T-helper 1 cell treated with Interleukin-12 subunit alpha and Interleukin-12 subunit beta and Interleukin-4 antibody, amounts not matched to agents 30 μg/mL and 1 μg/mL, for 36 hours (primary cell): ENCODE measurements at regions not wholly inside any gene's neighbourhood (a gene's known extent, or its start where the extent isn't known, plus 50 kb on each side); places are given as distances from the start of the nearest gene placed in this dataset.

Source experiments
- H3K27ac Mint-ChIP-seq: one replicate; pipeline ENCODE4 v1.8.0; 2021; ENCODE audit warnings: mild to moderate bottlenecking, mixed read lengths
- H3K27me3 Mint-ChIP-seq: one replicate; pipeline ENCODE4 v1.8.0; 2021; ENCODE audit warnings: low read depth, mixed read lengths
- H3K36me3 Mint-ChIP-seq: one replicate; pipeline ENCODE4 v1.8.0; 2021; ENCODE audit warnings: low read depth, mixed read lengths
- H3K4me1 Mint-ChIP-seq: one replicate; pipeline ENCODE4 v1.8.0; 2021; ENCODE audit warnings: low read depth, mixed read lengths
- H3K4me3 Mint-ChIP-seq: one replicate; pipeline ENCODE4 v1.8.0; 2021; ENCODE audit warnings: mild to moderate bottlenecking, moderate library complexity, mixed read lengths
- H3K9me3 Mint-ChIP-seq: one replicate; pipeline ENCODE4 v1.8.0; 2021; ENCODE audit warnings: mixed read lengths

- Mint-ChIP-seq H3K27me3 (peaks cover 8% of the 10 kb centered on the region), H3K27ac (no peak overlapping the region), H3K4me1 (no peaks in the 10 kb centered on the region), H3K4me3 (no peak overlapping the region), H3K36me3 (no peaks in the 10 kb centered on the region), H3K9me3 (no peaks in the 10 kb centered on the region)
These were observed 85.0 kb upstream of the DPH6 start for GRCh38 chr15:35630985-35631384.

- Mint-ChIP-seq H3K4me1 (no peaks in the 10 kb centered on the region), H3K36me3 (no peaks in the 10 kb centered on the region), H3K27me3 (peaks cover 8% of the 10 kb centered on the region), H3K9me3 (peaks cover 4% of the 10 kb centered on the region), H3K4me3 (no peak overlapping the region), H3K27ac (no peak overlapping the region)
These were observed 87.7 kb upstream of the DPH6 start for GRCh38 chr15:35633677-35634076.

DNA sequence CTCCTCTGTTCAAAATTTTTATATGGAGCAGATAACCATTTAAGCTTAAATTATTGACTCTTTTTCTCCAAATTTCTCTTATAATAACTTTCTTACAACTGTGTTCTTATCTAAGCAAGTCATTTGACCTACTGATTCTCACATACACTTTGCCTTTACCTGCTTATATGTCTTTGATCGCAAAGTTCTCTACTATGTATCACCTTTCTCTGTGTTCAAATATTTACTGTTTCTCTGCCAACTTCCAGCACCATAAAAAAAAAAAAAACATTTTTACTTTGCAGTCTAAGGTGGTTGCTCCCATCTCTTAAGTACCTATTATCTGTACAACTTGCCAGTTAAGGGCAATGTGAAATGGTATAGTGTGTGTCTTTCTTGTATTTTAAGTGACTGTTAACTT, 100.8 kb upstream of the DPH6 start:
- H3K27me3 Mint-ChIP-seq = no peaks in the 10 kb centered on the region
- H3K36me3 Mint-ChIP-seq = no peaks in the 10 kb centered on the region
- no peaks in the 10 kb centered on the region for H3K4me1 Mint-ChIP-seq
- peaks cover 8% of the 10 kb centered on the region for H3K9me3 Mint-ChIP-seq
- H3K4me3 Mint-ChIP-seq = no peak overlapping the region
- no peak overlapping the region for H3K27ac Mint-ChIP-seq

- no peaks in the 10 kb centered on the region for H3K4me1 Mint-ChIP-seq
These were observed 101.3 kb upstream of the DPH6 start for GRCh38 chr15:35647303-35647702.

DNA sequence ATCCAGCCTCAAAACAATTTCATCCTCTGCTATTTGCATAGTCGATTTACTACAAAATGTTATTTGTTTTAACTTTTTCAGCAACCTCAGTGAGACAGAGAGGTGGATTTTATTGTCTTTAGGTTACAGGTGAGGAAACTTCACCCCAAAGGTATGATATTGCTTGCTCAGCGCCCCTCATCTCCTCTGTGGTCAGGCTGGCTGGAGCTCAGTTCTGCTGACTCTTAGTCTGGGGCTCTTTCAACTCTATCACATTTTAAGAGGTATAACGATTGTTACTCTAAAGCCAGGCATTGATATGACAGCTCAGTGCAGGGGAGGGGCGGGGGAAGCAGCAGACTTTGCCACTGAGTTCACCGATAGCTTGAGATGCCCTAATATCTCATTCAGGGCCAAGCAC, 103.0 kb upstream of the DPH6 start:
- Mint-ChIP-seq H3K4me1 (no peaks in the 10 kb centered on the region), H3K36me3 (no peaks in the 10 kb centered on the region), H3K9me3 (no peaks in the 10 kb centered on the region), H3K27ac (no peak overlapping the region), H3K27me3 (peaks cover 4% of the 10 kb centered on the region), H3K4me3 (no peak overlapping the region)

More at GRCh38 chr15:35647303-35647702, 101.3 kb upstream of the DPH6 start:
- Mint-ChIP-seq H3K27me3 (no peaks in the 10 kb centered on the region), H3K4me3 (no peak overlapping the region), H3K9me3 (peaks cover 7% of the 10 kb centered on the region), H3K27ac (no peak overlapping the region), H3K36me3 (no peaks in the 10 kb centered on the region)

- no peak overlapping the region for H3K27ac Mint-ChIP-seq
- no peak overlapping the region for H3K4me3 Mint-ChIP-seq
- H3K9me3 Mint-ChIP-seq = no peaks in the 10 kb centered on the region
- peaks cover 6% of the 10 kb centered on the region for H3K27me3 Mint-ChIP-seq
- no peaks in the 10 kb centered on the region for H3K4me1 Mint-ChIP-seq
- no peaks in the 10 kb centered on the region for H3K36me3 Mint-ChIP-seq
These were observed 103.6 kb upstream of the DPH6 start for GRCh38 chr15:35649575-35649974.

- no peaks in the 10 kb centered on the region for H3K36me3 Mint-ChIP-seq
- H3K9me3 Mint-ChIP-seq = peaks cover 1% of the 10 kb centered on the region
- H3K4me1 Mint-ChIP-seq = peaks cover 6% of the 10 kb centered on the region
- peaks cover 6% of the 10 kb centered on the region for H3K27me3 Mint-ChIP-seq
- no peak overlapping the region for H3K4me3 Mint-ChIP-seq
- no peak overlapping the region for H3K27ac Mint-ChIP-seq
These were observed 108.4 kb upstream of the DPH6 start for GRCh38 chr15:35654332-35654731.

DNA sequence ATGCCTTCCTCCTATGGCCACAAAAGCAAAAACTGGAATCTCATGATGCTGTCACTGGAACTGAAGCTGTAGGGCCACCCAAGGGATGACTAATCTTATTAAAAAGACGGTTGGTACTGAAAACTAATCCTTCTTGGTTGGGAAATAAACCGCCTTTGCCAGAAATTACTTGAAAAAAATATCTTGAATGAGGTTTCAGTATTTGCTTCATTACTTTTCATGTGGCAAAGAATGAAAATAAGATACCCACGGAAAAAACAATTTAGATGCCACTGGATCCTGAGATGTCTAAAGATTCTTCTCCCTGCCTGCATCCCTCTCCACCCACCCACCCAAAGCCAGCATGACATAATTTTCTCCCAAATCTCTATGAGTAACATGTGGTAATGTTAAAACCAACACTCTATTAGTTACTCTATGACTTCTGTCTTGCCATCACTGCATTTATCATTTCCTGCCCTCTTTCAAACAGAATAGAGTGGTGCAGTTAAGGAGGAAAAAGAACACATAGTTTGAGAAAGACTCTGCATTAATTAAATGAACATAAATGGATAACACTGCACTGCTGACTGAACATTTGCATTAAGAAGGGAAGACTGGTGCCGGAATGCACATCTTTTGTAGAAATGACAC, 111.8 kb upstream of the DPH6 start:
- H3K9me3 Mint-ChIP-seq = peaks cover 10% of the 10 kb centered on the region
- no peaks in the 10 kb centered on the region for H3K36me3 Mint-ChIP-seq
- H3K27me3 Mint-ChIP-seq = peaks cover 6% of the 10 kb centered on the region
- H3K4me3 Mint-ChIP-seq = no peak overlapping the region
- H3K27ac Mint-ChIP-seq = no peak overlapping the region
- peaks cover 6% of the 10 kb centered on the region for H3K4me1 Mint-ChIP-seq

- no peaks in the 10 kb centered on the region for H3K36me3 Mint-ChIP-seq
- no peaks in the 10 kb centered on the region for H3K27me3 Mint-ChIP-seq
- H3K4me3 Mint-ChIP-seq = no peak overlapping the region
- H3K4me1 Mint-ChIP-seq = peaks cover 6% of the 10 kb centered on the region
- peaks cover 10% of the 10 kb centered on the region for H3K9me3 Mint-ChIP-seq
- H3K27ac Mint-ChIP-seq = no peak overlapping the region
These were observed 118.0 kb upstream of the DPH6 start for GRCh38 chr15:35663956-35664355.

- H3K4me1 Mint-ChIP-seq = peaks cover 6% of the 10 kb centered on the region
- H3K36me3 Mint-ChIP-seq = no peaks in the 10 kb centered on the region
- H3K27ac Mint-ChIP-seq = no peak overlapping the region
- H3K27me3 Mint-ChIP-seq = no peaks in the 10 kb centered on the region
- peaks cover 10% of the 10 kb centered on the region for H3K9me3 Mint-ChIP-seq
- no peak overlapping the region for H3K4me3 Mint-ChIP-seq
These were observed 120.1 kb upstream of the DPH6 start for GRCh38 chr15:35665896-35666536.

DNA sequence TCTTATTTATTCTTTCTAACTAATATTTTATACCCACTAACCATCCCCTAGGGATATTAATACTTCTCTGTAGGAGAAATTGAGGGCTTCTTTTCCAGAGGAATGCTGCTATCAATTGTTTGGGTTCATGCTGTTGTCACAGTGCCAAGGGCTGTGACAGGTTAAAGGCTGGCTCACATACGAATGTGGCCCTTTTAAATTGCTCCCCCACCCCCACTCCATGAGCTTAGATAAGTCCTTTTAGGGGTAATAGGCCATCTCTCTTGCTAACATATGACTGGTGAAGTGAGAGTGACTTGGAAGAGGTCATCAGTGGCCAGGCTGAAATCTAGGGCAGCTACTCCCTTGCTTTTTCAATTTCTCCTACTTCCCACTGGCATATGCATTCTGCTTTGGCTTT, 121.9 kb upstream of the DPH6 start:
- Mint-ChIP-seq H3K36me3 (no peaks in the 10 kb centered on the region), H3K4me3 (no peak overlapping the region), H3K27me3 (no peaks in the 10 kb centered on the region), H3K9me3 (peaks cover 6% of the 10 kb centered on the region), H3K27ac (no peak overlapping the region), H3K4me1 (peaks cover 11% of the 10 kb centered on the region)

- Mint-ChIP-seq H3K4me3 (no peak overlapping the region), H3K27me3 (no peaks in the 10 kb centered on the region), H3K4me1 (peaks cover 14% of the 10 kb centered on the region), H3K9me3 (peaks cover 6% of the 10 kb centered on the region), H3K27ac (no peak overlapping the region), H3K36me3 (no peaks in the 10 kb centered on the region)
These were observed 123.1 kb upstream of the DPH6 start for GRCh38 chr15:35669021-35669420.

- peaks cover 14% of the 10 kb centered on the region for H3K4me1 Mint-ChIP-seq
- no peak overlapping the region for H3K27ac Mint-ChIP-seq
- H3K9me3 Mint-ChIP-seq = peaks cover 6% of the 10 kb centered on the region
- no peak overlapping the region for H3K4me3 Mint-ChIP-seq
- no peaks in the 10 kb centered on the region for H3K27me3 Mint-ChIP-seq
- no peaks in the 10 kb centered on the region for H3K36me3 Mint-ChIP-seq
These were observed 123.6 kb upstream of the DPH6 start for GRCh38 chr15:35669432-35670045.

DNA sequence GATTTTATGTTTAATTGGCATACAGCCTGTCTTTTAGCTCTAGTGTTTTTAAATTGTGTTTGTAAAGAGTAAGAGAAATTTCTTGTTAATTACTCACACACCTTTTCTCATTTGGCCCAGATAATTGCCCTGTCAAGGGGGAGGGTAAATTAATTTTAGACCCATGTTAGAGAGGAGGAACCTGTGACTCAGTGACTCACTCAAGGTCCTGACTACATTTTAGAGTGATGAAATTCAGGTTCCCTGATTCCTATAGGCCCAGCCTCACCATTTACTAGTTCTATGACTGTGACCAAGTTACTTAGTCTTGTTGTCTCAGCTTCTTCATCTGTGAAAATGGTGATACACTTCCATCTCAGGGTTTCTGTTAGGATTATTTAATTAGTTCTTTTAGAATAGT, 125.2 kb upstream of the DPH6 start:
- H3K27me3 Mint-ChIP-seq = no peaks in the 10 kb centered on the region
- no peaks in the 10 kb centered on the region for H3K36me3 Mint-ChIP-seq
- H3K4me3 Mint-ChIP-seq = no peak overlapping the region
- H3K27ac Mint-ChIP-seq = no peak overlapping the region
- H3K9me3 Mint-ChIP-seq = peaks cover 6% of the 10 kb centered on the region
- H3K4me1 Mint-ChIP-seq = peaks cover 16% of the 10 kb centered on the region

DNA sequence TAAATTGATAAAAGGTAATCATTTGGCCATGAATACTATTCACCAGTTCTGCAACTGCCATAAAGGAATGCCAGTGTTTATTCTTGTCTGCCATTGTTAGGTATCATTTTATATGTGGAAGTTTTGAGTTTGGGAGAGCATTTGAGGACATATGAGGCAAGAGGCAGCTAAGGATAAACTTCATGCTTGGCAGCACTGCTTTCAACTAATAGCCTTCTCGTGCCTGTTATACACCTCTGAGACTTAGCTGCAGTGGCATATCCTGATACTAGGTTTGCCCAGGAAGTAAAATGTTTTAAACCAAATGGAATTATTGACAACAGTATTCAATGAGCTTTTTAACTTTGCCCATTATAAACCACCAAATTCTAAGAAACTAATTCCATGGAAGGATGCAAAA, 126.0 kb upstream of the DPH6 start:
- Mint-ChIP-seq H3K36me3 (no peaks in the 10 kb centered on the region), H3K4me1 (peaks cover 14% of the 10 kb centered on the region), H3K27ac (no peak overlapping the region), H3K9me3 (peaks cover 6% of the 10 kb centered on the region), H3K4me3 (no peak overlapping the region), H3K27me3 (no peaks in the 10 kb centered on the region)
